ENCODE measurements at regions not wholly inside any gene's neighbourhood (a gene's known extent, or its start where the extent isn't known, plus 50 kb on each side); places are given as distances from the start of the nearest gene placed in this dataset.
A peak's percentile ranks its signal among the peaks of the same experiment; 100 is the strongest.

DNA sequence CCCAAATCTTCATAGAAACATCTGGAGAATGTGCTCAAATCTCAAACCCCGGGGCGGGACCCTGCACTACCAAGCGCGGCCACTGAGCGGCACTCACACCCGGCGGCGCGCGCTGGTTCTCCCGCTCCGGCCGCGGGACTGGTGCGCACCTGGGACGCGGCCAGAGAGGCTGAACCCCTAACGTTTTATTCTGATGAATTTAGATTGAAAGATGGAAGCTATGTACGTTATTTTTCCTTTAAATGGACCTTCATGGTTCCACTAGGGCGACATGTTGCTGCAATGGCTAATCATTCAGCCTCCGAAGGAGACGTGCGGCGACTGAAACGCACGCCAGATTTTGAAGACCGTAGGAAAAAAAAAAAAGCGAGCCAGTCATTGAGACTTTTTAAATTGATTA, 107.0 kb upstream of the INSIG1 start:
- Histone ChIP-seq H3K4me3 (ENCODE audit: low read length) (no peak overlapping the region), H3K4me1 (ENCODE audit: insufficient read depth, low read length) (peaks cover 5% of the 10 kb centered on the region), H3K36me3 (ENCODE audit: insufficient read depth, low read length) (no peaks in the 10 kb centered on the region), H3K9me3 (ENCODE audit: control insufficient read depth in 1 of 2, insufficient read depth in 1 of 2, low read length in 2 of 2) (peaks cover 6 to 22% of the 10 kb centered on the region in 2 experiments), H3K27ac (ENCODE audit: low read depth in 1 of 2, low read length in 2 of 2) (no peak overlapping the region), H3K27me3 (ENCODE audit: control insufficient read depth in 1 of 2, insufficient read depth in 2 of 2, low read length in 2 of 2) (no peaks in the 10 kb centered on the region)
- peaks cover 2% of the 10 kb centered on the region for H3K9me3 Mint-ChIP-seq
- no peaks in the 10 kb centered on the region for H3K36me3 Mint-ChIP-seq (ENCODE audit: low read depth)
- H3K27me3 Mint-ChIP-seq: peaks cover 26% of the 10 kb centered on the region
- no peak overlapping the region for H3K4me3 Mint-ChIP-seq
- H3K4me1 Mint-ChIP-seq (ENCODE audit: low read depth): no peaks in the 10 kb centered on the region
- intact Hi-C loops (cut with DNase I, micrococcal nuclease): loop anchor here (1.0 to 5.0 kb wide), 3 partner anchors 107 to 263 kb away; partner anchors contain the start of gene INSIG1 (in 1 of the 2)
- ChIA-PET CTCF (interaction anchor here (0.7 to 4.0 kb wide), 5 partner anchors 14 to 154 kb away, joined by 3 to 24 read pairs (median 5); no protein-coding TSS in a partner anchor), POLR2A (interaction anchor here (1.0 kb wide), 1 partner anchor 264 kb away, joined by 3 read pairs; no protein-coding TSS in a partner anchor)
- H3K27ac Mint-ChIP-seq: no peak overlapping the region
- peak; percentile 86 for TF ChIP-seq CTCF (IDR thresholded peaks at IDR 0.05)
- ATAC-seq (ENCODE audit: poor library complexity) (peak; percentile 73), DNase-seq (peak in 13 of 14 experiments; percentile 37 to 75 (median 58))

DNA sequence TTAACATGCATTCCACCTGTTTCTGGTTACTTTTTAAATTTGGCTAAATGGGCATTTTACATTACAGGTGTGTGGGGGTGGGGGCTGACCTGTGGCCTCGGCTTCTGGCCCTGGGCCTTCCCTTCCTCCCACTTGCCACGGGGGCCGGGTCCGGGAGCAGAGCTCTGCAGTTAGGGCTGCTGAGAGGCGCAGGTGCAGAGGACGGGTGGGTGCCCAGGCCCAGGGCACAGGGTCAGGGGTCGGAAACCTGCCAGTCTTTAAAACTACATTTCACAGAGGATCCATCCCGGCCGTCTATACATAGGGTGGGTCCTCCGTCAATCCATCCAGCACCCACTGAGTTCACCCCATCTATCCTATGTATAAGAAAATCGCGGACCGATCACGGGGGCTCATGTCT, 106.5 kb upstream of the INSIG1 start:
- Histone ChIP-seq H3K27me3 (ENCODE audit: control insufficient read depth in 1 of 2, insufficient read depth in 2 of 2, low read length in 2 of 2) (no peaks in the 10 kb centered on the region), H3K27ac (ENCODE audit: low read depth in 1 of 2, low read length in 2 of 2) (no peak overlapping the region), H3K4me3 (ENCODE audit: low read length) (no peak overlapping the region), H3K9me3 (ENCODE audit: control insufficient read depth in 1 of 2, insufficient read depth in 1 of 2, low read length in 2 of 2) (peaks cover 6 to 21% of the 10 kb centered on the region in 2 experiments), H3K36me3 (ENCODE audit: insufficient read depth, low read length) (no peaks in the 10 kb centered on the region), H3K4me1 (ENCODE audit: insufficient read depth, low read length) (peaks cover 5% of the 10 kb centered on the region)
- Mint-ChIP-seq H3K27ac (no peak overlapping the region), H3K4me3 (no peak overlapping the region), H3K27me3 (peaks cover 26% of the 10 kb centered on the region), H3K36me3 (ENCODE audit: low read depth) (no peaks in the 10 kb centered on the region), H3K4me1 (ENCODE audit: low read depth) (no peaks in the 10 kb centered on the region), H3K9me3 (peaks cover 3% of the 10 kb centered on the region)
- ATAC-seq (ENCODE audit: poor library complexity) (no peak), DNase-seq (no peak)
- CTCF ChIA-PET: interaction anchor here (0.7 to 4.0 kb wide), 4 partner anchors 105 to 154 kb away, joined by 3 to 24 read pairs (median 6); no protein-coding TSS in a partner anchor
- intact Hi-C loops (cut with DNase I, micrococcal nuclease): loop anchor here (5.0 kb wide), 2 partner anchors 106 to 264 kb away; partner anchors contain the start of gene INSIG1 (in 1 of the 2)
- POLR2A ChIA-PET: interaction anchor here (1.0 kb wide), 1 partner anchor 264 kb away, joined by 3 read pairs; no protein-coding TSS in a partner anchor
- TF ChIP-seq CTCF (IDR thresholded peaks at IDR 0.05): no peak

DNA sequence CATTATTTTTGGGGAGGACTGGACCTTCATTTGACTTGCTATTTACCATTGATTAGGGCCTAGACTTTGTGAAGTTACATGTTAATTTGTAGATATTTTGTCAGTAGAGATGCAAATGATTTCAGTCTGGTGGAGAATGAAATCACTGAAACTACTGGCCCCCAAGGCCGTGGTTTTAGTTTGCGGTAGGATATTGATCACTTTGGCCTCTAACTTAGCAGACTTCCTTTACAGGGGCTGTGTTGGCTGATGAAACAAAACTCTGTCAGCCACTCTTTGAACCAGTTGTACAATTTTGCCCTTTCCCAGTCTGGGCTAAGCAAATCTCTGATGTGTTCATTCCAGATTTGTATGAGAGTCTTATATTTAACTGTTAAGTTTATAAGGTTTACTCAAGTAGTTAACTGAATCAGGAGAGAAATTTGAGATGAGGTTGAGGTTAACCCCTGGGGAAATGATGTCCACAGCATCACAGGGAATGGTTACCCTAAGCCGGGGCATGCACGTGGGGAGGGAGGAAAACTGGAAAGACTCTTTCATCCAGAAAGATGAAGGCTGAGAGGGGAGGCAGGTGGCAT, 105.7 kb upstream of the INSIG1 start:
- TF ChIP-seq CTCF (IDR thresholded peaks at IDR 0.05): no peak
- ATAC-seq (ENCODE audit: poor library complexity) (no peak), DNase-seq (no peak)
- Histone ChIP-seq H3K4me3 (ENCODE audit: low read length) (no peak overlapping the region), H3K27ac (ENCODE audit: low read depth in 1 of 2, low read length in 2 of 2) (no peak overlapping the region), H3K27me3 (ENCODE audit: control insufficient read depth in 1 of 2, insufficient read depth in 2 of 2, low read length in 2 of 2) (no peaks in the 10 kb centered on the region), H3K4me1 (ENCODE audit: insufficient read depth, low read length) (peaks cover 5% of the 10 kb centered on the region), H3K9me3 (ENCODE audit: control insufficient read depth in 1 of 2, insufficient read depth in 1 of 2, low read length in 2 of 2) (peaks cover 13 to 19% of the 10 kb centered on the region in 2 experiments), H3K36me3 (ENCODE audit: insufficient read depth, low read length) (no peaks in the 10 kb centered on the region)
- intact Hi-C loops (cut with DNase I, micrococcal nuclease): loop anchor here (5.0 kb wide), 2 partner anchors 105 to 265 kb away; partner anchors contain the start of gene INSIG1 (in 1 of the 2)
- Mint-ChIP-seq H3K36me3 (ENCODE audit: low read depth) (no peaks in the 10 kb centered on the region), H3K4me3 (no peak overlapping the region), H3K27me3 (peaks cover 26% of the 10 kb centered on the region), H3K27ac (no peak overlapping the region), H3K9me3 (peaks cover 6% of the 10 kb centered on the region), H3K4me1 (ENCODE audit: low read depth) (no peaks in the 10 kb centered on the region)
- ChIA-PET POLR2A (no interaction called here), CTCF (interaction anchor here (2.9 kb wide), 1 partner anchor 153 kb away, joined by 15 read pairs; no protein-coding TSS in a partner anchor)
